ENCODE measurements at regions not wholly inside any gene's neighbourhood (a gene's known extent, or its start where the extent isn't known, plus 50 kb on each side); places are given as distances from the start of the nearest gene placed in this dataset.
"Not testable (repeated sequence)": the region's sequence is repeated elsewhere in the genome, so short reads cannot be mapped to it uniquely, and the experiment has no call there.

GRCh38 chr2:125925891-125926546 lies 729.9 kb upstream of the GYPC start:
- DNase-seq, result no peak

DNA sequence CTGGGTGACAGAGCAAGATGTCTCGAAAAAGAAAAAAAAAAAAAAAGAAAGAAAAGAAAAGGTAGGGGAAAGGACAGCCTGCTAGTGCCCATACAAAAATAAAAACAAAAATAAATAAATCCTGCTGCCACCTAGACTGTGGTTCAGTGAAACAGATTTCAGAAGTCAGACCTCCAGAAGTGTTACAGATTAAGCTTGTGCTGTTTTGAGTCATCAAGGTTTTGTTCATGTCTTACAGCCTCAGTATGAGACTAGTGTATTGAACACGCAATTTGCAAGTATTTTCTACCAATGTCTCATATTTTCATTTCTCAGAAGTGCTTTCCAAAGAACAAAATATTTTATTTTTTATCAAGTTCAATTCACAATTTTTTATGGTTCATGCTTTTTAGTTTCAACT lies 720.4 kb upstream of the GYPC start:
- no peak for DNase-seq

DNA sequence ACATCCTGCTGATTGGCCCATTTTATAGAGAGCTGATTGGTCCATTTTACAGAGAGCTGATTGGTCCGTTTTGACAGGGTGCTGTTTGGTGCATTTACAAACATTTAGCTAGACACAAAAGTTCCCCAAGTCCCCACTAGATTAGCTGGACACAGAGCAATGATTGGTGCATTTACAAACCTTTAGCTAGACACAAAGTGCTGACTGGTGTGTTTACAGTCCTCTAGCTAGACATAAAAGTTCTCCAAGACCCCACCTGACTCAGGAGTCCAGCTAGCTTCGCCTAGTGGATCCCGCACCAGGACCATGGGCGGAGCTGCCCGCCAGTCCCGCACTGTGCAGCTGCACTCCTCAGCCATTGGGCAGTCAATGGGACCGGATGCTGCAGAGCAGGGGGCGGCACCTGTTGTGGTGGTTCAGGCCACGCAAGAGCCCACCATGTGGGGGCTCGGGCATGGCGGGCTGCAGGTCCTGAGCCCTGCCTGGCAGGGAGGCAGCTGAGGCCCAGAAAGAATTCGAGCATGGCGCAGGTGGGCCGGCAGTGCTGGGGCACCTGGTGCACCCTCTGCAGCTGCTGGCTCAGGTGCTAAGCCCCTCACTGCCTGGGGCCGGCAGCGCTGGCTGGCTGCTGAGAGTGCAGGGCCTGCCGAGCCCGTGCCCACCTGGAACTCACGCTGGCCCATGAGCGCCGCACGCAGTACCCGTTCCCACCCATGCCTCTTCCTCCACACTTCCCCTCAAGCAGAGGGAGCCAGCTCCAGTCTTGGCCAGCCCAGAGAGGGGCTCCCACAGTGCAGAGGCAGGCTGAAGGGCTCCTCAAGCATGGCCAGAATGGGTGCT lies 713.2 kb upstream of the GYPC start:
- DNase-seq, result no peak

DNA sequence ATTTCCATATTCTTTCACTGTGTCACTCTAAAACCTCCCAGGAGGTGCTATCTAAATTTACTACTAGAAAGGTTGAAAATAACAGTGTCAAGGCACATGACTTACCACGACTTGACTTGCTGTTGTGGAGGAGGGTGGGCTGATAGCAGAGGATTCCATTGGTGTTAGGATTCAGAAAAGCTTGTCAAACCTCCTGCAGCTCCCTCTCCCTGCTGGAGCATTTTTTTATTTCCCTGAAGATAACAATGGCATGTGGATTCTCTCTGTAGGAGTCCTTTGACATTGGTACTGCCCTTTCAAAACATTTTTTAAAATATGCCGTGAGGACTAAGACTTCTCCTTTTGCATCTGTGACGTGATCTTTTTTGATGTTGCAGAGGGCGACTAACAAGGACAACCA lies 696.9 kb upstream of the GYPC start:
- no peak for DNase-seq

DNA sequence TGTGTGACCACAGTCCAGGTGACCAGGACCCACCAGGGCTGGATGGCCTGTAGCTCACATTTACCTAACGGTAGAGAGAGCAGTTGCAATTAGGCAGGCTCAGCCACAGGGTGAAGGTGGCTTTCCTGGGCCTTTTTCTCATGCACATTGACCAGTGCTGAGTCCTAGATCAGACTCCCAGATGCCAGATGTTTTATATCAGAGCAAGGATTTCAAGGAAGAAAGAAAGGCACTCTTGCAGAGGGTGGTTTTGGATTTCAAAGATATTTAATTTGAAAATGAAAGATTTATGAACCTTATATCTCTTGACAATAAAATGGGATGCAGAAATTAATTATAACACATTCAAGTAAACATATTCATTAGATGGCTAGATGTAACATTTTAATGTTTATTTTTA lies 694.2 kb upstream of the GYPC start:
- no peak for DNase-seq

DNA sequence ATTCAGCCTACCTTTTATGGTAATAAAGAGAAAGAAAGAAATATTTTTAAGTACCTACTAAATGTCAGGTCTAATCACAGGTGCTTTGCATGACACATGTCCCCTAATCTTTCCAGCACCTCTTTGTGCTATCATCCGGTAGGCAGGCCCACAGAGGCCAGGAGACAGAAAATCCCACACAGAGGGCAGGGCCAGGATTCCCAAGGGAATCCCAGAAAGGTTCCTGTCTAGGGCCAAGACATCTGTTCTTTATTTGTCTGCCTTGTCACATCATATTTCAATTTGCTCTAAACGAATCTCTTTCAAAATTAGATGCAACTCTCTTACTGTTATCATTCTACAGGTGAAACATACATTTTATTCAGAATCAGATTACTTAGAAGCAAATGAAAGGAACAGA lies 676.1 kb upstream of the GYPC start:
- DNase-seq, result no peak

DNA sequence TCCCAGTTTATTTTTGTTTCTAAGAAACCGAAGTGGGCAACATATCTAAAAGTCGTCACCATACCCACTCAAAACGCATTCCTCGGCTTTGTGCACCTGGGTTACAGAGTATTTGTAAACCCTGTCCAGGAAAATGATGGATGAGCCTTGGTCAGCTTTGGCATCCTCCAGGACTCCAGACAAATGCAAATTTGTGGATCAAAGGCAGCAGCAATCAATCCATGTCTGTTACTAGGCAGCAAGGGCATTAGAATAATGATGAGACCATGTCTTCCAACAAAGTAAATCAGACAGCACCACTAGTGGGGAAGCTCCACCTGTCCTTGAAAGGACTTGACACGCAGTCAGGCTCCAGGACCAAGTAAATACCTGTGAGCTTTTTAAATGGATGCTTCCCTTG lies 672.6 kb upstream of the GYPC start:
- DNase-seq, result no peak

- DNase-seq, result no peak
Observed at GRCh38 chr2:126029316-126029715, 626.6 kb upstream of the GYPC start.

DNA sequence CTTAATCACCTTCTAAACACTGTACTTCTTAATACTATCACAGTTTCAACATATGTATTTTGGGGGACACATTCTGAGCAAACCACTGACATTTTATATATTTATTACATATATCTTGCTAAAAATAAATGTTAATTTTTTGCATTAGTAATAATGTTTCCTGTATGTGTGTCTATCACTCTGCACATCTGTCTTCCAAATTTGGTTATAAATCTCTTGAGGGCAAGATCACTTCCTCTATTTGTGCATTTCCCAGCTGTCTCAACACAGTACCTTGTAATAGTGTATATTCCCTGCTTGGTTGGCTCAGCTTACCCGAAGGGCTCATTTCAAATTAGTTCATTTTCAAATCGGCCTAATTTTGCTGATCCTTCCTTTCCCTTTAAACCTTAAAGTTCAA lies 617.1 kb upstream of the GYPC start:
- no peak for DNase-seq

DNA sequence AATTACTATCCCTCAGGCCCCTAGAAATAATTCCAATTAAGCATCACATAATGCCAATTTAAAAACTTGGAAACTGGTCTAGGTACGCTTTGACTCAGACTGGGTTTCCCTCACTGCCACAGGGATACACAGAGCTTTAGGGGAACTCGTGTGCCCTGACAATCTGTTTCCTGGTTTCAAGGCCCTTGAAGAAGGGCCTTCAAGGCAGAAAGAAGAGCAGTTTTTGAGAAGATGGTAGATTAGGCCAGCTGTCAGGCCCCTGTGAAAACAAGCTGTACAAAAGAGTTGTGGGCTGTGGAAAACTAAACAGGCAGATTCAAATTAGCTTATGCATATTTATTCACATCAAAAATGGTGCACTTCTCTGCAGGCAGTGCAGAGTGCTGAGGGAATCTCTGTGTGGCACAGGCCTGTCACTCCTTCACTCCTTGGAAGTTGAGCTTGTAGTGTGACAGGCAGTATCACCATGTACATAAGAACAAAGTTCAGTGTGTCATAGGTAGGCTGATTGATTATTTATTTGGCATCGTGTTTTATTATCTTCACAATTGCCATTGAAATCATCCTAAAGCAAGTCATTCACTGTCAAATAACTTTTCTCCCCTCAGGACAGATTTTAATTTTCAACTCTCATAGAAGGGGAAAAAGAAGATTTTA lies 614.4 kb upstream of the GYPC start:
- DNase-seq, result no peak

GRCh38 chr2:126042089-126042488 lies 613.9 kb upstream of the GYPC start:
- DNase-seq, result no peak

GRCh38 chr2:126048719-126049118 lies 607.2 kb upstream of the GYPC start:
- DNase-seq, result no peak

DNA sequence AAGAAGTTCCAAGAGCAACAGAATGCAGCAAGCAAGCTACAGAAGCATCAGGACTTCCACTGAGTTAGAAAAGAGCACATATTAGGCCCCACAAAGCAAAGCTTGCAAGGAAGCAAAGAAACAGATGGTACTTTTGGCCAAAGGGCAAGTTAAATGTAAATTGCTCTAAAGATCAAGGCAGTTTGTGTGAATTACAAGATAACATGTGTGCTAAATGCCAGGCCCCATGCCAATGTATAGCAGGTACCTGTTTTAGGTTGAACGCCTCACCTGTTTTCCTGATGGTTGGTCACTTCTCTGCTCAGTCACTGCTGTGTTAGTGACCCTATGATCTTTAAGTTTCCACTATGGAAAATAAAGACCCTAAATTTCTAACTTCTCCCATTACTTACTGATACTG lies 606.5 kb upstream of the GYPC start:
- no peak for DNase-seq

GRCh38 chr2:126050991-126051736 lies 604.8 kb upstream of the GYPC start:
- DNase-seq, result no peak

DNA sequence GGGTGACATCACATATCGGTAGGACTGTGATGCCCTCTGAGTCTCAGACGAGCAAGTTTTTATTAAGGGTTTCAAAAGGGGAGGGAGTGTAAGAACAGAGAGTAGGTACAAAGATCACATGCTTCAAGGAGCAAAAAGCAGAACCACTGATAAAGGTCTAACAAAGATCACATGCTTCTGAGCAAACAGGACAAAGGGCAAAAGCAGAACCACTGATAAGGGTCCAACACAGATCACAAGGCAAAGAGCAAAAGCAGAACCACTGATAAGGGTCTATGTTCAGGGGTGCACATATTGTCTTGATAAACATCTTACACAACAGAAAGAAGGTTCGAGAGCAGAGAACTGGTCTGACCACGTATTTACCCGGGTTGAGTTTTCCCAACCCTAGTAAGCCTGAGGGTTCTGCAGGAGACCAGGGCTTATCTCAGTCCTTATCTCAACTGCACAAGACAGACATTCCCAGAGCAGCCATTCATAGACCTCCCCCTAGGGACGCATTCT lies 604.2 kb upstream of the GYPC start:
- DNase-seq, result not testable (repeated sequence)

- no peak for DNase-seq
Observed at GRCh38 chr2:126059379-126059778, 596.6 kb upstream of the GYPC start.

DNA sequence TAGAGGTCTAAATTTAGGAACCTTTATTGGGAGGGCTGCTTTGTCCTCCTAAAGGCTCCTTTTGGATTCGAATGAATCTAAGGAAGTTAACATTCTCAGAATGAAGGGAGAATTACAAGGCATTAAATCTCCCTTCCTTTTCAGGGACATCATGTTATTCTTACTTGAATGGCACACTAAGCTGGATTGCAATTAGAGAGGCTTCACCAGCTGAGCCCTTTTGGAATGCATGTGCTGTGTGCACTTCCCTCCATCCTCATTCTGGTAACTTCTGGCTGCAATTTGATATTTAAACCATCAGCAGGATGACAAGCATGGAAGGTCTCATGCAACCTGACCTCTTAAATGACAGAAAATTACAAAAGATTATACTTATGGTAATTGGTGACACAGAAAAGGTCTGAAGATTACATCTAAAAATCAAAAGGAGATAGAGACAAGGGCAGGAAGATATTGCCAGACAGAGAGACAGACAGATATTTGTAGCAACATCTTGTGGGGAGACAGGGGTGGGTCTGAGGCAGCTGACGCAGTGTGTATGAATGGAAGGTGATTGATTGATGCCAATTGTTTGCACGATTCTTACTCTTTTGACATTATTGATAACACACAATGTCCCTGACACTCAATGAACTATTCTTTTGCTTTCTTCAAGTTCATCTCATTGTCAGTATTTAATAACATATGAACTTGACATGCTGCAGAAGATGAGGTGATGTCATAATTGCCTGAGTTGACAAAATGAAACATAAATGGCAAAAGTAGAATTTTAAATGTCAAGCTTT lies 570.8 kb upstream of the GYPC start:
- DNase-seq, result no peak

DNA sequence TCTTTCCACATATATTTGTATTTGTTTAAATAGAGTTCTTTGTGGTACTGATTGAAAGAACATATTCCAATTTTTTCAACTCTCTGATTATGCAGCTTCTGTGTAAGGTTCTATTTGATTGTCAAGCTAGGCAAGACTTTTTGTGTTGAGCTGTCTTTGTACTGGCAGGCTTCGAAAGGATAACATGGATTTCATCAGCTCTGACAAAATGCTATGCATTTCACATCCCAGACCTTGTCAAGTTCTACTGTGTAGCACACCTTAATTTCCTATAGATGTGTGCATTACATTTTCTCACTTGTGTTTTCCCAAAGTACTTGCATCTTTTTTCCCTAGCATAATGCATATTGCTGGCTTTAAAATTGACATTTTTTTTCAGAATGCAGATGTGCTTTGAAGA lies 555.0 kb upstream of the GYPC start:
- no peak for DNase-seq

GRCh38 chr2:126106006-126106405 lies 550.0 kb upstream of the GYPC start:
- no peak for DNase-seq

- no peak for DNase-seq
Observed at GRCh38 chr2:126107883-126108282, 548.1 kb upstream of the GYPC start.

GRCh38 chr2:126115975-126116374 lies 540.0 kb upstream of the GYPC start:
- no peak for DNase-seq

DNA sequence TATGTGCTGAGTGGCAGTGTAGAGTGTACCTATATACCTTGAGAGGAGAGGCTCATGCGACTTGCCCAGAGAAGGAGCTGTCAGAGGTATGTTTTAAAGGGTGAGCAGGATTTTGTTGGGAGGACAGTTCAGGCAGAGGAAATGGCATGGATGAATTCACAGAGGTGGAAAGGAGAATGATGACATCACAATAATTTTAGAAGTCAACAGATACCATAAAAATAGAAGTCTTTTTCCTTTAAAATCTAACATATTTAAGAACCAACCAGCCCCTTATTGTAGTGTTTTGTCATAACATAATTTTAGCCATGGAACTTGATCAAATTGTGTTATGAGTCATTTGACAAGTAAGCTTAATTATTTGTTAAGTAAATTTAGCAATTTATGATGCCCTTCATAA lies 538.1 kb upstream of the GYPC start:
- no peak for DNase-seq

All from activated CD4-positive, CD25-positive, alpha-beta regulatory T cell (primary cell).